MM.1S (cell line): ENCODE measurements at regions not wholly inside any gene's neighbourhood (a gene's known extent, or its start where the extent isn't known, plus 50 kb on each side); places are given as distances from the start of the nearest gene placed in this dataset.

Experiments used
- EZH2 ChIP-seq: fragments of 300-600 bp; sonication (generic); optimal IDR thresholded peaks from 2 replicates; pipeline ENCODE3; 2017; ENCODE audit warnings: low read depth, mild to moderate bottlenecking, antibody characterized with exemption, low read length, mixed read lengths
- EZH2phosphoT487 ChIP-seq: fragments of 300-600 bp; sonication (generic); IDR thresholded peaks from 2 replicates; pipeline ENCODE4 v1.6.1; 2018; ENCODE audit warnings: antibody characterized with exemption, low read length
- TF ChIP-seq, protein P1 (sequence below): fragments of 300-600 bp; sonication (generic); IDR thresholded peaks from 2 replicates; pipeline ENCODE4 v1.5.1; 2016; ENCODE audit warnings: antibody characterized with exemption, low read length, mixed read lengths

GRCh38 chr21:27691516-27691915 lies 724.6 kb upstream of the ADAMTS5 start:
- TF ChIP-seq, protein P1, sequence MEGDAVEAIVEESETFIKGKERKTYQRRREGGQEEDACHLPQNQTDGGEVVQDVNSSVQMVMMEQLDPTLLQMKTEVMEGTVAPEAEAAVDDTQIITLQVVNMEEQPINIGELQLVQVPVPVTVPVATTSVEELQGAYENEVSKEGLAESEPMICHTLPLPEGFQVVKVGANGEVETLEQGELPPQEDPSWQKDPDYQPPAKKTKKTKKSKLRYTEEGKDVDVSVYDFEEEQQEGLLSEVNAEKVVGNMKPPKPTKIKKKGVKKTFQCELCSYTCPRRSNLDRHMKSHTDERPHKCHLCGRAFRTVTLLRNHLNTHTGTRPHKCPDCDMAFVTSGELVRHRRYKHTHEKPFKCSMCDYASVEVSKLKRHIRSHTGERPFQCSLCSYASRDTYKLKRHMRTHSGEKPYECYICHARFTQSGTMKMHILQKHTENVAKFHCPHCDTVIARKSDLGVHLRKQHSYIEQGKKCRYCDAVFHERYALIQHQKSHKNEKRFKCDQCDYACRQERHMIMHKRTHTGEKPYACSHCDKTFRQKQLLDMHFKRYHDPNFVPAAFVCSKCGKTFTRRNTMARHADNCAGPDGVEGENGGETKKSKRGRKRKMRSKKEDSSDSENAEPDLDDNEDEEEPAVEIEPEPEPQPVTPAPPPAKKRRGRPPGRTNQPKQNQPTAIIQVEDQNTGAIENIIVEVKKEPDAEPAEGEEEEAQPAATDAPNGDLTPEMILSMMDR: no peak
- TF ChIP-seq EZH2phosphoT487: no peak
- TF ChIP-seq EZH2: no peak
